ENCODE measurements at regions not wholly inside any gene's neighbourhood (a gene's known extent, or its start where the extent isn't known, plus 50 kb on each side); places are given as distances from the start of the nearest gene placed in this dataset.

- TF ChIP-seq, protein P1, sequence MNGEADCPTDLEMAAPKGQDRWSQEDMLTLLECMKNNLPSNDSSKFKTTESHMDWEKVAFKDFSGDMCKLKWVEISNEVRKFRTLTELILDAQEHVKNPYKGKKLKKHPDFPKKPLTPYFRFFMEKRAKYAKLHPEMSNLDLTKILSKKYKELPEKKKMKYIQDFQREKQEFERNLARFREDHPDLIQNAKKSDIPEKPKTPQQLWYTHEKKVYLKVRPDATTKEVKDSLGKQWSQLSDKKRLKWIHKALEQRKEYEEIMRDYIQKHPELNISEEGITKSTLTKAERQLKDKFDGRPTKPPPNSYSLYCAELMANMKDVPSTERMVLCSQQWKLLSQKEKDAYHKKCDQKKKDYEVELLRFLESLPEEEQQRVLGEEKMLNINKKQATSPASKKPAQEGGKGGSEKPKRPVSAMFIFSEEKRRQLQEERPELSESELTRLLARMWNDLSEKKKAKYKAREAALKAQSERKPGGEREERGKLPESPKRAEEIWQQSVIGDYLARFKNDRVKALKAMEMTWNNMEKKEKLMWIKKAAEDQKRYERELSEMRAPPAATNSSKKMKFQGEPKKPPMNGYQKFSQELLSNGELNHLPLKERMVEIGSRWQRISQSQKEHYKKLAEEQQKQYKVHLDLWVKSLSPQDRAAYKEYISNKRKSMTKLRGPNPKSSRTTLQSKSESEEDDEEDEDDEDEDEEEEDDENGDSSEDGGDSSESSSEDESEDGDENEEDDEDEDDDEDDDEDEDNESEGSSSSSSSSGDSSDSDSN (IDR thresholded peaks at IDR 0.05; ENCODE audit: borderline replicate concordance in 1 of 2, low read depth in 2 of 2, low read length in 2 of 2), result no peak
- TF ChIP-seq EWSR1 (IDR thresholded peaks at IDR 0.05; ENCODE audit: borderline replicate concordance, low read depth, partially characterized antibody), result no peak
These were observed 64.3 kb upstream of the CITED2 start (continued) for GRCh38 chr6:139438775-139439174.

- in situ Hi-C loops (cut with MboI), result no loop called here
- H3K27ac ChIP-seq (ENCODE audit: extremely low read depth, low read depth, low read length), result no peak overlapping the region
- ATAC-seq, result no peak
- no peaks in the 10 kb centered on the region for H3K9me3 ChIP-seq (replicated peaks; ENCODE audit: control insufficient read depth, insufficient read depth, low read depth, low read length)
- no peaks in the 10 kb centered on the region for H4K20me1 ChIP-seq (replicated peaks; ENCODE audit: control insufficient read depth, insufficient read depth, low read length)
- DNase-seq (ENCODE audit: extremely low read depth in 1 of 4, low spot score in 3 of 4), result no peak
- H3K79me2 ChIP-seq (ENCODE audit: control insufficient read depth, insufficient read depth, low read length), result no peaks in the 10 kb centered on the region
- CTCF ChIA-PET (ENCODE audit: low intra/inter-chr PET ratio), result no interaction called here
- peaks cover 5 to 26% of the 10 kb centered on the region in 2 experiments; a peak in 4 of 5 replicates for H3K4me1 ChIP-seq (replicated peaks in 1 of 2; ENCODE audit: control insufficient read depth in 2 of 2, insufficient read depth in 2 of 2, low read length in 2 of 2)
- FAIRE-seq, result no peak
- H3K9ac ChIP-seq (ENCODE audit: insufficient read depth in 1 of 2, low read depth in 2 of 2, low read length in 2 of 2), result no peak overlapping the region
- intact Hi-C loops (cut with micrococcal nuclease), result no loop called here
- no peaks in the 10 kb centered on the region for H3K27me3 ChIP-seq (ENCODE audit: control insufficient read depth in 2 of 2, insufficient read depth in 2 of 2, low read length in 2 of 2)
- H2AFZ ChIP-seq (ENCODE audit: low read depth, low read length), result peak overlapping the region; percentile 43; the same call in 1 of the 2 replicates
- no peak overlapping the region for H3K4me2 ChIP-seq (ENCODE audit: insufficient read depth, low read length)
- H3K36me3 ChIP-seq (ENCODE audit: control insufficient read depth, insufficient read depth, low read length), result no peaks in the 10 kb centered on the region; the same call in 2 of the 3 replicates
- no peaks in the 10 kb centered on the region for H3K9me1 ChIP-seq (ENCODE audit: control insufficient read depth, insufficient read depth, low read length)
- BruUV-seq (replicated peaks), result no TSS peak
- POLR2A ChIA-PET, result interaction anchor here (0.6 to 1.1 kb wide), 3 partner anchors 9 to 49 kb away, joined by 3 read pairs; no protein-coding TSS in a partner anchor
- 65% methylated on average over 3 of the region's 3 CpGs for WGBS (ENCODE audit: insufficient coverage, low coverage, missing lambda C conversion rate)
- no peak overlapping the region for H3K4me3 ChIP-seq
- TF ChIP-seq ARID2 (IDR thresholded peaks at IDR 0.05) (no peak), NFXL1 (CRISPR knock-in tag; IDR thresholded peaks at IDR 0.05) (no peak), ZBTB17 (CRISPR knock-in tag; IDR thresholded peaks at IDR 0.05) (no peak), HEY1 (CRISPR knock-in tag; IDR thresholded peaks at IDR 0.05; ENCODE audit: borderline replicate concordance) (no peak), CREBBP (IDR thresholded peaks at IDR 0.05; ENCODE audit: low read depth, low read length) (no peak), THAP7 (CRISPR knock-in tag; IDR thresholded peaks at IDR 0.05) (no peak), BDP1 (IDR thresholded peaks at IDR 0.05; ENCODE audit: insufficient read depth, insufficient read length) (no peak), TCF3 (CRISPR knock-in tag; IDR thresholded peaks at IDR 0.05) (no peak), POU5F1 (IDR thresholded peaks at IDR 0.05; ENCODE audit: borderline replicate concordance, low read depth, low read length, partially characterized antibody) (no peak), PHB2 (IDR thresholded peaks at IDR 0.05; ENCODE audit: low read depth) (no peak), SMAD4 (CRISPR knock-in tag; conservative IDR thresholded peaks at IDR 0.05) (no peak), TSHZ1 (CRISPR knock-in tag; IDR thresholded peaks at IDR 0.05) (no peak), MXD1 (CRISPR knock-in tag; IDR thresholded peaks at IDR 0.05; ENCODE audit: borderline replicate concordance, poor library complexity, severe bottlenecking) (no peak)
These were observed 62.5 kb upstream of the CITED2 start for GRCh38 chr6:139436957-139437348.

Data from K562 (cell line).